Parathyroid adenoma (tissue), 2 donors: ENCODE measurements at regions not wholly inside any gene's neighbourhood (a gene's known extent, or its start where the extent isn't known, plus 50 kb on each side); places are given as distances from the start of the nearest gene placed in this dataset.

Source experiments
- H2AFZ ChIP-seq: fragments of 300-600 bp; sonication (generic); one replicate; pipeline ENCODE4 v1.7.0; 2017; ENCODE audit warnings: antibody characterized with exemption, mild to moderate bottlenecking
- H3K27ac ChIP-seq: fragments of 300-600 bp; sonication (generic); one replicate; pipeline ENCODE4 v1.7.0; 2017
- H3K27me3 ChIP-seq: fragments of 300-600 bp; sonication (generic); one replicate; pipeline ENCODE4 v1.7.0; 2017; ENCODE audit warnings: low read length; ENCODE audit not compliant: control insufficient read depth, insufficient read depth
- H3K36me3 ChIP-seq: fragments of 300-600 bp; sonication (generic); one replicate; pipeline ENCODE4 v1.7.0; 2017; ENCODE audit warnings: low read length; ENCODE audit not compliant: control insufficient read depth, insufficient read depth
- H3K4me1 ChIP-seq: fragments of 300-600 bp; sonication (generic); one replicate; pipeline ENCODE4 v1.7.0; 2017; ENCODE audit warnings: control low read depth
- H3K4me2 ChIP-seq: fragments of 300-600 bp; sonication (generic); one replicate; pipeline ENCODE4 v1.7.0; 2017; ENCODE audit warnings: low read length
- H3K4me3 ChIP-seq: fragments of 300-600 bp; sonication (generic); one replicate; pipeline ENCODE4 v1.7.0; 2017; ENCODE audit warnings: low read depth, low read length
- H3K79me2 ChIP-seq: fragments of 300-600 bp; sonication (generic); one replicate; pipeline ENCODE4 v1.7.0; 2017; ENCODE audit warnings: control low read depth
- H3K9ac ChIP-seq: fragments of 300-600 bp; sonication (generic); one replicate; pipeline ENCODE4 v1.7.0; 2017; ENCODE audit warnings: mild to moderate bottlenecking
- H3K9me3 ChIP-seq: fragments of 300-600 bp; sonication (generic); one replicate; pipeline ENCODE4 v1.7.0; 2017; ENCODE audit warnings: low read length; ENCODE audit not compliant: control insufficient read depth
- CTCF ChIP-seq: fragments of 300-600 bp; sonication (generic); IDR thresholded peaks from one replicate; pipeline ENCODE4 v1.7.0; 2017; ENCODE audit warnings: antibody characterized with exemption, mild to moderate bottlenecking
- donor health status: primary hyperparathyroidism.

GRCh38 chr15:53346583-53346982 lies 412.9 kb downstream of the WDR72 start:
- Histone ChIP-seq H3K4me2 (no peak overlapping the region), H3K9me3 (no peaks in the 10 kb centered on the region), H3K4me1 (no peaks in the 10 kb centered on the region), H3K4me3 (no peak overlapping the region), H3K79me2 (no peaks in the 10 kb centered on the region), H3K9ac (no peak overlapping the region), H2AFZ (no peak overlapping the region), H3K27me3 (no peaks in the 10 kb centered on the region), H3K27ac (no peak overlapping the region), H3K36me3 (no peaks in the 10 kb centered on the region)
- no peak for TF ChIP-seq CTCF

GRCh38 chr15:53331328-53332190 lies 427.9 kb downstream of the WDR72 start:
- H3K9me3 ChIP-seq, result no peaks in the 10 kb centered on the region
- H3K27me3 ChIP-seq, result no peaks in the 10 kb centered on the region
- H3K79me2 ChIP-seq, result no peaks in the 10 kb centered on the region
- no peak overlapping the region for H3K9ac ChIP-seq
- H2AFZ ChIP-seq, result no peak overlapping the region
- no peak overlapping the region for H3K4me2 ChIP-seq
- no peak overlapping the region for H3K27ac ChIP-seq
- H3K36me3 ChIP-seq, result no peaks in the 10 kb centered on the region
- no peak overlapping the region for H3K4me3 ChIP-seq
- no peak for TF ChIP-seq CTCF
- H3K4me1 ChIP-seq, result no peaks in the 10 kb centered on the region

- H3K4me1 ChIP-seq, result no peaks in the 10 kb centered on the region
- no peaks in the 10 kb centered on the region for H3K27me3 ChIP-seq
- no peak overlapping the region for H3K27ac ChIP-seq
- no peaks in the 10 kb centered on the region for H3K36me3 ChIP-seq
- no peak overlapping the region for H3K9ac ChIP-seq
- H3K4me3 ChIP-seq, result no peak overlapping the region
- H3K79me2 ChIP-seq, result no peaks in the 10 kb centered on the region
- H2AFZ ChIP-seq, result no peak overlapping the region
- no peaks in the 10 kb centered on the region for H3K9me3 ChIP-seq
- TF ChIP-seq CTCF, result no peak
- H3K4me2 ChIP-seq, result no peak overlapping the region
These were observed 431.1 kb downstream of the WDR72 start for GRCh38 chr15:53328341-53328740.

GRCh38 chr15:53324061-53324460 lies 435.4 kb downstream of the WDR72 start:
- no peaks in the 10 kb centered on the region for H3K79me2 ChIP-seq
- no peak overlapping the region for H3K4me2 ChIP-seq
- H3K9me3 ChIP-seq, result no peaks in the 10 kb centered on the region
- no peaks in the 10 kb centered on the region for H3K4me1 ChIP-seq
- H3K4me3 ChIP-seq, result no peak overlapping the region
- no peaks in the 10 kb centered on the region for H3K27me3 ChIP-seq
- H3K9ac ChIP-seq, result no peak overlapping the region
- TF ChIP-seq CTCF, result no peak
- H2AFZ ChIP-seq, result no peak overlapping the region
- H3K27ac ChIP-seq, result no peak overlapping the region
- H3K36me3 ChIP-seq, result no peaks in the 10 kb centered on the region

- Histone ChIP-seq H3K36me3 (no peaks in the 10 kb centered on the region), H3K79me2 (no peaks in the 10 kb centered on the region), H3K4me3 (no peak overlapping the region), H3K9ac (no peak overlapping the region), H3K27ac (no peak overlapping the region), H3K27me3 (no peaks in the 10 kb centered on the region), H3K4me2 (no peak overlapping the region), H3K4me1 (no peaks in the 10 kb centered on the region), H2AFZ (no peak overlapping the region), H3K9me3 (no peaks in the 10 kb centered on the region)
- no peak for TF ChIP-seq CTCF
These were observed 436.3 kb downstream of the WDR72 start for GRCh38 chr15:53323191-53323590.
